Head of caudate nucleus (tissue), 42 donors: ENCODE measurements at regions not wholly inside any gene's neighbourhood (a gene's known extent, or its start where the extent isn't known, plus 50 kb on each side); places are given as distances from the start of the nearest gene placed in this dataset.
"Not testable (repeated sequence)": the region's sequence is repeated elsewhere in the genome, so short reads cannot be mapped to it uniquely, and the experiment has no call there.

Experiments
- DNase-seq, 42 donors: peaks; one replicate each; pipeline versions ENCODE4 v3.0.0 to v3.0.0-alpha.2; 2020 to 2021; ENCODE audit warnings: mixed read lengths in 7 of 42
- intact Hi-C: fragments of 100-400 bp; cut with DNase I; formaldehyde crosslinking; loops from one replicate; pipeline ENCODE4 v1.15.0; 2022

DNA sequence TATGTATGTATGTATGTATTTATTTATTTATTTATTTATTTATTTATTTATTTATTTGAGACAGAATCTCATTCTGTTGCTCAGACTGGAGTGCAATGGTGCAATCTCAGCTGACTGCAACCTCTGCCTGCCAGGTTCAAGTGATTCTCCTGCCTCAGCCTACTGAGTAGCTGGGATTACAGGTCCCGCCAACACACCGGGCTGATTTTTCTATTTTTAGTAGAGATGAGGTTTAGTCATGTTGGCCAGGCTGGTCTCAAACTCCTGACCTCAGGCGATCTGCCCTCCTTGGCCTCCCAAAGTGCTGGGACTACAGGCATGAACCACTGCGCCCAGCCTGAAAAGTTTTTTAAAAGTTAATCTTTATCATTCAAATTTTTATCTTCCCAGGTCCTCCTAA is 532.9 kb upstream of the SMIM21 start:
- DNase-seq, intact Hi-C loops: not testable (repeated sequence)

DNA sequence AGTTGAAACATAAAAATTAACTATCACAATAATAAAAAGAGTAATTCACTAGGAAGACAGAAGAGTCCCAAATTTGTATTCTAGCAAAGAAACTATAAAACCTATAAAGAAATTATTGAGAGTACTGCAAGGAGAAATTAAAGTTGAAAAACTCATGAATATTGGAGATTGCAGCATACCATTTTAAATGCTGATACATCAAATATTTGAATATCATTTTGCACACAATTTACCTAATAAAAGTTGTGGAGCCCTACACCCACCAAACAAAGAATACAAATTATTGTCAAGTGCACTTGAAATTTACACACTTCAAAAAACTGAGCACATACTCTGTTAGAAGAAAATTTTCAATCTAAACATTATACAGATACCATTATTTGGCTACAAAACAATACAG is 531.6 kb upstream of the SMIM21 start:
- no peak for DNase-seq
- intact Hi-C loops = no loop called here

DNA sequence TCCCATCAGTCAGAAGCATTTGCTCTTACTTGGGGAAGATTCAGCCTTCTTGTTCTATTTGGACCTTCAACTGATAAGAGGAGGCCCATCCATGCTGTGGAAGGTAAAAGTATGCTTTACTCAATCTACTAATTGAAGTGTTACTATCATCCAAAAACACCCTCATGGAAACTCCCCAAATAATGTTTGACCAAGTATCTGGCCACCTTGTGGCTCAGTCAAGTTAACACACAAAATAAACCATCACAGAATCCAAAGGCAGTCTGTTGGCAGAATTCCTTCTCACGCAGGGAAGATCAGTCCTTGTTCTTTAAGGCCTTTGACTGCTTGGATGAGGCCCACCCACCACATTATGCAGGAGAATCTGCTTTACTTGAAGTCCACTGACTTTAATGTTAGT is 531.2 kb upstream of the SMIM21 start:
- no peak for DNase-seq
- intact Hi-C loops = no loop called here

DNA sequence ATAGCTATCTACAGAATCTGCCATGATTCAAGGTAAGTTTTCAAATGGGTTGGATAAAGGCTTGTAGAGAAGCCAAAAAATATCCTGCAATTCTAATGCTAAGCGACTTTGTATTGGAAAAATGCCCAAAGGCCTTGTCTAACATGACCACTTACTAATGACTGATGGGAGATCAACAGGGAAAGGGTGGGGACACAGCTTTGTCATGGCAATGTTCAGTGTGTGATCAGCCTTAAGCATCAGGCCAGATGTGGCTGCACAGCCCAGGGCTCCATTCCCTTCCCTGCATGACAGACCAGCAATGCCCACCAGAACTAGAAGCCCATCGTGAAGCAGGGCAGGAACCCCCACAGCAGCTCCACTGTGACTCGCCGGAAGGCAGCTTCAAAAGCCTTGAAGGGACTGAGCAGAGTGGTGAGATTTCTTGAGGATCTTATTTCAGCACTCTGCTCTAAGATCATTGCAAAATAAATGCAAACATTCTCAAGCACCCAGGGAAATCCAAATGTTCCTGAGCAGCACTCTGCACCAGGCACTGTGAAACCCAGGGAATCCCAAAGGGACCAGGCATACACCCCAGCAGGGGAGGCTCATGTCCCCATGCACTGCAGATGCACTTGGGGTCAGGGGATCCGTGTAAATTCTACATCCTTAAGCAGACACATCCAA is 517.9 kb upstream of the SMIM21 start:
- no peak for DNase-seq
- intact Hi-C loops = no loop called here

DNA sequence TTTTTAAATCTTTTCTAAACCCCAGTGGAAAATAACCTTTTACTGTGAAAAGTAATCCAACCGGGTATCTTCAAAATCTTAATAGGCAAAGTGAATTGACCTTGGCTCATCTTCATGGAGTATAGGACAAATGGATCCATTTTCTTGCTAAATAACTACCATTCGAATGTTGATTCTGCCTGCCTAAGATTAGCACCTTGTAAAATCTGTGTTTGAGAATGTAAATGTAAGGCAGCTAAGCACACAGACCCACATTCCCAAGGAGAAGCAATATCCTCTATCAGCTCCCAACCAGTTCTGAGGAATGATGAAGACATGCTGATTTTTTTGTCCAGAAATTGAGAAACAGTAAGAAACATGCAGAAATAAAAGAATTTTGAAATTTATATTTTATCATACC is 509.8 kb upstream of the SMIM21 start:
- DNase-seq = no peak
- intact Hi-C loops = no loop called here

DNA sequence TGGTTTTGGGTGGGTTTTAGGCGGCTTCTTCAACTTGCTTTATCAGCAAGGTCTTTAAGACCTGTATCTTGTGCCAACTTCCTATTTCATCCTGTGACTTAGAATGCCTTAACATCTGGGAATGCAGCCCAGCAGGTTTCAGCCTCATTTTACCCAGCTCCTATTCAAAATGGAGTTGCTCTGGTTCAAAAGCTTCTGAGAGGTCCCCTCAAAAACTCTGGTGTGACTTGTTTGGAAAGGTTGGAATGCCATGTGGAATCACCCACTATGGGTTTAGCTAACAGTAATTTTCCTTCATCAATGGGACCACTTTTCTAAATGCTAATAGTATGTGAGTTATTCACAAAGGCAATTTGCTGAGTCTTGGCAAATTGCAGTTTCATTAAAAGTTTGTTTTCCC is 509.4 kb upstream of the SMIM21 start:
- DNase-seq = no peak
- intact Hi-C loops = no loop called here

DNA sequence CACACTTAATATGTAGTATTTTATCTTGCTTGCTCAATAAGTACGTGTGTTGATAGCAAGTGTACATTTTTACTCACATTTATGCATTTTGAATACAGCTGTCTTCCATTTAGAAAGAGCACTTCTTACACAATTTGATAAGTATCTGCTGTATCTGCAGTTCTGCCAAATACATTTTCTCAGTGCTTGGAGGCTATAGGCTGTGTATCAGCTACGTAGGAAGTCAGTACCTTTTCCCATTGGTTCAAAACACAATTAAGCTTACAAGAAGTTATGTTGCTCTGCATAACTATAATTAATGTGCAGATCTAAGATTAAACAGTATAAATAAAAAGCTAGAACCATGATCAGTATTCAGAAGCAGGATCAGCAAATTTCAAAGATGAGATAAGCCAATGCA is 503.6 kb upstream of the SMIM21 start:
- intact Hi-C loops = no loop called here

DNA sequence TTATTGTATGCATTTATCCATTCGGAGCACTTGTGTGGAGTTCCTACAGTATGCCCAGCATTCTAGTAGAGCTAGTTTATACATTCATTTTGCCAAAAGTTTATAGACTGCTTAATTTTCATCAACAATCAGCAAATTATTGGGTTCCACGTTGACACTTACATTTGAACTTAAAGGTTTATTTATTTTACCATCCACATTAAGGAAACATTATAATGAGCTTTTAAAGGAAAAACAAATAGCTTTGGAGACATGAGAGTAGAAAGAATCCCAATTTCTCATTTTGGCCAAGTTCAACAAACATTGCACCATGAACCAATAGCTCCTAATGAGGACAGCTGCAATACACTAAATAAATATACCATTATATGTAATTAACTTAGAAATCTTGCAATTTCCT is 501.2 kb upstream of the SMIM21 start:
- intact Hi-C loops = no loop called here
- DNase-seq = no peak

More for the DNA sequence above, 503.6 kb upstream of the SMIM21 start:
- DNase-seq = no peak

DNA sequence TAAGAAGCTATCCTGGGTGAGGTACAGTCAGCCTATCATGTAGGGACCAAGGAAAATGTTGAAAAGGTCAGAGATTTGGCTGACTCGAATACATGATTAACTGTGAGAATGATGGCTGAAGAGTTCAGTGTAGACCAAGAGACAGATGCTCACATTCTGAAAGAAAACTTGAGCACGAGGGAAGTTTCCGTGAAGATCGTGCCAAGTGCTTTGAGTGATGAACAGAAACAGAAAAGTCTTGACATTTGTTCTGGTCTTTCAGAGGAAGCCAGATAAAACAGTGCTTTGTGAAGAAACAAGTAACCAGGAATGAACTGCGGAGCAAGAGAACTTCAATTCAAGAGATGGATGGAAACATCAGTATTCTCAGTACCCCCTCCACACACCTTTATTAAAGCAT is 500.3 kb upstream of the SMIM21 start:
- intact Hi-C loops = no loop called here
- no peak for DNase-seq

DNA sequence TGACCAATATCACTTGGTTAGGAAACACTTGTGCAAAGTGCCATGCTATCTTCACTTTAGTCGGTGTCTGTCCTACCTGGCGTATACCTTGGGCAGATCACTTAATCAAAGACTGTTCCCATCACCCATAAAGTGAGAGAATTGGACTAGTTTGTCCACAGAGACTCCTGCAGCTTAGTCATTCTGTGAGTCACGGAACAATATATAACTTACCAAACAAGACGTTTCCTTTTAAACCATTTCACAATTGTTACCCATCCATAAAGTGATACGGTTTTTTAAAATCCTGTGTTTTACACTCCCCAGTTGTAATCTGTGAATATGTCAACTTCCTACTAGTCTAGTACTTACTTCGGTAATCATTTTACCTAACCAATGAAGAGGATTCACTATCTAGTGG is 499.3 kb upstream of the SMIM21 start:
- intact Hi-C loops = no loop called here
- no peak for DNase-seq

DNA sequence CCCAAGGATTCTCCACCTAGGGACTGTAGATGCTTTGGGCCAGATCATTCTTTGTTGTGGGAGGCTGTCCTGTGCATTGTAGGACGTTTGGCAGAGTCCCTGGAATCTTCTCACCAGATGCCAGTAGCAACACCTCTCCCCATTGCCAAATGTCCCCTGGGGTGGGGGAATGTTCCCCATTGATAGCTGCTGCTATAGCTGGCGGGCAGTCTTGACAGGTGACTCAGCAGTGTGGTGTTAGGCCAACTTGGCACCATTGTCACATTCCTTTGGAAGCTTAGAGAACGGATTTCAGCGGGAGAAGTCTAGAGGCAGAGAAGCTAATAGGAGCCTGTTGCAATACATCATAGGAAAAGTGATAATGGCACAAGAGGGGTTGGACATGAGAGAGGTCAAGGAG is 495.7 kb upstream of the SMIM21 start:
- intact Hi-C loops = no loop called here

DNA sequence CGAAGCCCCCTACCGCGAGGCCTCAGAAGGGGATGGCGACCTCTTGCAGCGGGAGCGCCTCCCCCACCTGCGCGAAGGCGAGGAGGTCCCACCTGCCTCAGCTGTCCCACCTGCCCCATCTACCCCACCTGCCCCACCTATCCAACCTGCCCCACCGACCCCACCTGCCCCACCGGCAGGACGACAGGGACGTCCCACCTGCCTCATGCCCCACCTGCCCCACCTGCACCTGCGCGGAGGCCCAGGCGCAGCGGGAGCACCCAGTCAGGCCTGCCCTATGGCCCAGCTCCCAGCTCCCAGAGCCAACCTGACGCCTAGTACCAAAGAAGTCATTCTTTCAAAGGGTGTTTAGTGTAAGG is 489.1 kb upstream of the SMIM21 start:
- peak in 1 of 42 donors; percentile 18 for DNase-seq
- intact Hi-C loops = no loop called here

More for the DNA sequence above, 495.7 kb upstream of the SMIM21 start:
- DNase-seq = peak in 8 of 42 donors; percentile 13 to 61 (median 26)

DNA sequence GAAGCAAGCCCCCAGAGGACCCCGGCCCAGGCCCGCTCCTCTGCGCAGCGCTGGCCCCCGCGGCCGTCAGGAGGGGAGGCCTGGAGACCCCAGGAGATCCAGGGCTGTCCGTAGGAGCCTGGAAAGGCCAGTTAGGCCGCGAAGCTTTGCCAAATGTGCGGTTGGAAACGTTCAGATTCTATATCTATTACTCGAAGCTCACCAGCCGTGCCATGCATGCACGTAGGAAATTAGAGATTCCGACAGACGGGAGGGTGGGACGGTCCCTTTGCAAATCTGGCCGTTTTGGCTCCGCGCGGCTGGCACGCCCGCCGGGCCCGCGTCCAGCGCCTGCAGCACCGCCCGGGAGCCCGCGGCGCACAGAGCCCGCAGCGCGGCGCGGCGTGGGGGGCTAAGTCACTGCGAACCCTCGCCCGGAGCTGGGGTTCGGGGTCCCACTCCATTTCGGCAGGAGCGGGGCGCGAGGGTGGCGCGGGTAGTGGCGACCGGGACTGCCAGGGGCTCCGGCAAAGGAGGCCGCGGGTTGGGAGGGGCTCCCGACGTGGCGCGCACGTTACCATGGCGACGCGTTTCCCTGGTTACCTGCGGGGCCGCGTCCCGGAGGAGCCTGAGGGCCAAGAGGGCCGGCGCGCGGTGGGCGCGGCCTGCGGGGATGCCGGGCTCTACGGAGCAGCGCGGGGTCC is 488.6 kb upstream of the SMIM21 start:
- intact Hi-C loops = no loop called here
- peak; percentile 30 to 93 (median 80) for DNase-seq

DNA sequence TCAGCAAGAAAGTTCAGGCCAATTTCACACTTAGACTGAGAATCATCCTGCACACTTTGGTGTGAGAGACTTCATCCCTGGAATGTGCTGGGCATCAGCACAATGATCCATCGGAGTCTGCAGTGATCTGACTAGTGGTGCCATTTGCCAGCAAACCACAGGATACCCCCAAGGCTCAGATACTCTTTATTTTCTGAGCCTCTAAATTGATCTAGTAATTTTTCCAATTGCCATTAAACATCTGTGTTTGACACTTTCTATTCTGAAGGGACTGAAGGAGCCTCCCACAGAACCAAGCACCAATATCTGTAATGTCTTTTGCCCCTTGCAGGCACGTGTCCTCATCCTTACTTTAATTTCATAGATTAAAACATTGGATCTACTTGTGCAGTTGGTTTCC is 485.3 kb upstream of the SMIM21 start:
- no peak for DNase-seq
- intact Hi-C loops = no loop called here

DNA sequence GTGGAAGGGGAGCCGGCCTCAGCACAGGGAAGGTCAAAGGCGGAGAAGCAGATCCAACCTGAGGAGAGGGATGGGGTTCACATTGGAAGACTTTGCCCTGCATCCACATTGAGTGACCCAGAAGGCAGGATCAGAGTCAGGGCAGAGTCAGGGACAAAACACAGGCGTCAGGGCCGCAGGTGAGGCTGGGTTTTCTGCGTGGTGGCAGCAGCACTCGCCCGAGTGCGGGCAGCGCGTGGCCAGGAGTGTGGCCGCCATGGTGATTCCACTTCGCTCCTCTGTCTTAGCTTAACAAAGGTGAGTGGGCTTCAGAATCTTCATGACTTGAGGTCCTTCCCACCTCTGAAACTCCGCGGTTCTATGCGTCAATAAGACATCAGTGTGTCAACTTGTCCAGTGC is 476.9 kb upstream of the SMIM21 start:
- intact Hi-C loops = no loop called here
- no peak for DNase-seq

DNA sequence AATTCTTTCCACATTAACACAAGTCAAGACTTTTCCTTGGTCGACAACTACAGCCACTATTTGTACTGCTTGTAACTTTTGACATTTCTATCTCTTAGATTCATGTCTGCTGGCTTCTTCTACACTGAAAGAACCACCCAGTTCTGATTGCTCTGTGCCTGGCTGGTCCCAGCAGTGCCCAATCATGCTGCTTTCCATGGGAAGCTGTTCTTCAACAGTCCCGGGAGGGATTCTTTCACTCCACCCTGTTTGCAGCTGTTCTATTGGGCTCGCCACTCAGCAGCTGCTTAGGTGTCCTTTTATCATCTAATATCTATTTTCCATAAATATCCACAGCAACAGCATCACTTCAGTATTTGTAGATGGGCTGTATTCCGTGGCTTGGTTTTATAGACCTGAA is 471.1 kb upstream of the SMIM21 start:
- DNase-seq = no peak
- intact Hi-C loops = no loop called here

DNA sequence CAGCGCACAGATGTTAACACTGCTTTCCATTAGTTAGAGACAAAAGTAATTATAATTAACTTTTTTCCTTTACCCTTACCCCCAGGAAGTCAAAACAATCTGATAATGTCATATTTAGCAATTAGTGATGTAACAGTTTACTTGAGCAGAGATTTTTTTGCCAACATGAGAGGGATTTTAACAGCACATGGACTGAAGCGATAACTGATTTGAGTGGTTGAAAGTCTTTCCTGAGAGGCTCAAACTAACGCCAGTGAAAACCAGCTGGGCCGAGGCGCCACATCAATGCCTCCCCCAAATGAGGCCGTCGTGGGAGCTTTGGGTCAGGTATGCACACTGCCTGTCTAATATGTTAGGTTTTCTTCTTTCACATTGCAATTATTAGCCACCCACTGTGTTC is 469.9 kb upstream of the SMIM21 start:
- no peak for DNase-seq
- intact Hi-C loops = no loop called here

DNA sequence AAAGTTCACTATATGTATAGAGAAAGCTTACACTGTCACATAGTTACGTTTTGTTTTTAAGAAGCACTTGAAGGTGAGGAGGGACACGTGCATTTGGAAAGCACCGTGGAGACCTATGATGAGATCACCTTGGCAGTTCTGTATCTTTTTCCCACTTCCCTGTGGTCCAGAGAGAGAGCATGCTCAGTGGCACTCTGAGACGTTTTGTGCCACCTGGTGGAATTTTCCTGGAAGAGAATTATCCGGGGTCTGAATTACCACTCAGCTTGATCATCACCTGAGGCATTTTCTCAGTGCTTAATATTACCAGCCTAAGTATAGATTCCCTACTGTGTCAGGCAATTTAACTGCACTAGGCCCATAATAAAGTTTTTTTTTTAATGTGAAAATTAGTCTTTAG is 469.4 kb upstream of the SMIM21 start:
- peak in 2 of 42 donors; percentile 10 to 15 for DNase-seq
- intact Hi-C loops = no loop called here

DNA sequence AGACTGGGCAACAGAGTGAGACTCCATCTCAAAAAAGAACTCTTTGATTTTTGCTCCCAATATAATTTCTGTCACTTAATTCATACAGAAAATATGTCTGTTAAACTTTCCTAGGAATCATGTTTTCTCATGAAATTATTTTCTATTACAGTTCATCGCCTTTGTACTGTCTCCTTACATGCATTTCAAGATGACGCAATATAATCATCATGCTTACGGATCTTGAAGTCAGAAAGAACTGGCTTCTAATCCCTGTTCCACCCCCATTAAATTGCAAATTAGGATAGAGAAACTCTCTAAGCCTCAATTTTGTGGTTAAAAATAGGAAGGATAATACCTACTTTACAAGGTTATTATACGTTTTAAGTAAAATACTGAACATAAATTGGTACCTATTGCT is 467.6 kb upstream of the SMIM21 start:
- no peak for DNase-seq
- intact Hi-C loops = no loop called here

DNA sequence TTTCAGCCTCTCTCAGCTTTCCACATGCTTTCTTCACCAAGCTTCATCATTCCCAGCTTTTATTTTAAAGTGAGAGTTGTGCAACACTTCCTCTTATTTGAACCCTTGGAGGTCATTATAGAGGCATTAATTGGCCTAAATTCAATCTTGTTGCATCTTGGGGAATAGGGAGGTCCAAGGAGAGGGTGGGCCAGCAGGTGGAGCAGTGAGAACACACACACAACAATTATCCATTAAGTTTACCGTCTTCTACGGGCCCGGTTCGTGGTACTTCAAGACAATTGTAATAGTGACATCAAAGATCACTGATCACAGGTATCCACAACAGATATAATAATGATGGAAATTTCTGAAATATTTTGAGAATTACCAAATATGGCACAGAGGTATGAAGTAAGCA is 457.2 kb upstream of the SMIM21 start:
- intact Hi-C loops = no loop called here

DNA sequence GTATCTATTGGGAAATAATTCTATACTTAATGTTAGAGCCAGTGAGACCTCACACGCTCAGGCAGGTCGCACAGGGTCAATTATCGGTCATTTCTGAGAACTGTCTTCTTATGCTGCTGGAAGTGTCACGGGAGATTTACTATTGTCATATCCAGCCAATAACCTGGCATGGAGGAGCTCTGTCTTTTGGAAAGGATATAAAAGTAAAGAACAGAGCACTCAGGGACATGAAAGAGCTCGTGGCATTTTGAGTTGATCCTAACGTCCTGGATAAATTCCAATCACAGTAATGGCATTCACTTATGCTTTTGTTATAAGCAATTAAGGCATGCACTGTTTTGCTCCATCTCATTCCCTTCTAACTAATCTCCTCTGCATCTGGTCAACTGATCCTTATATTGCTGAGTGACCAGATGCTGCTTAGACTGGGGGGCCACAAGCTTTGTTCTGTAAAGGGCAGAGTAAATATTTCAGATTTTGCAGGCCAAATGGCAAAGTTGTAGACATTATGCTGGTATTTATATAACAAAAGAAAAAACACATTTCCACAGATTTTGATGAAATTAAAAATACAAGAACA is 453.5 kb upstream of the SMIM21 start:
- intact Hi-C loops = no loop called here
- DNase-seq = no peak

More for the DNA sequence above, 457.2 kb upstream of the SMIM21 start:
- no peak for DNase-seq
